ENCODE measurements at regions not wholly inside any gene's neighbourhood (a gene's known extent, or its start where the extent isn't known, plus 50 kb on each side); places are given as distances from the start of the nearest gene placed in this dataset.

GRCh38 chr20:57938158-57939108 is 228.6 kb upstream of the PMEPA1 start:
- TF ChIP-seq CTCF (conservative IDR thresholded peaks at IDR 0.05) = no peak
- no peak for TF ChIP-seq ZFX (IDR thresholded peaks at IDR 0.05)
